Endodermal cell (in vitro differentiated cells): ENCODE measurements at regions not wholly inside any gene's neighbourhood (a gene's known extent, or its start where the extent isn't known, plus 50 kb on each side); places are given as distances from the start of the nearest gene placed in this dataset.
"Not testable (repeated sequence)": the region's sequence is repeated elsewhere in the genome, so short reads cannot be mapped to it uniquely, and the experiment has no call there.

Source experiments
- DNase-seq: peaks from one replicate; pipeline ENCODE4 v3.0.0-alpha.2; 2017
- H3K27ac ChIP-seq: 2 replicates; pipeline ENCODE4 v1.5.1; 2013; ENCODE audit warnings: mild to moderate bottlenecking, low read depth, low read length, moderate library complexity
- H3K27me3 ChIP-seq: 2 replicates; pipeline ENCODE4 v1.6.1; 2013; ENCODE audit warnings: mild to moderate bottlenecking, low read length, moderate library complexity; ENCODE audit not compliant: insufficient read depth, control insufficient read depth, poor library complexity, severe bottlenecking
- H3K36me3 ChIP-seq: 2 replicates; pipeline ENCODE4 v1.7.0; 2013; ENCODE audit warnings: mild to moderate bottlenecking, low read length, moderate library complexity; ENCODE audit not compliant: control insufficient read depth, insufficient read depth
- H3K4me1 ChIP-seq: one replicate; pipeline ENCODE4 v1.7.0; 2013; ENCODE audit warnings: low read length; ENCODE audit not compliant: control insufficient read depth, insufficient read depth
- H3K4me3 ChIP-seq: 2 replicates; pipeline ENCODE4 v1.5.1; 2013; ENCODE audit warnings: mild to moderate bottlenecking, low read length, moderate library complexity
- H3K9ac ChIP-seq: 2 replicates; pipeline ENCODE4 v1.6.1; 2013; ENCODE audit warnings: mild to moderate bottlenecking, low read length, moderate library complexity; ENCODE audit not compliant: poor library complexity, severe bottlenecking; ENCODE audit errors: extremely low read depth
- H3K9me3 ChIP-seq: 2 replicates; pipeline ENCODE4 v1.6.1; 2013; ENCODE audit warnings: mild to moderate bottlenecking, low read length, moderate library complexity; ENCODE audit not compliant: control insufficient read depth
- H3K27ac Mint-ChIP-seq: 2 replicates; pipeline ENCODE4 v1.8.0; 2020; ENCODE audit warnings: mixed read lengths
- H3K27me3 Mint-ChIP-seq: 2 replicates; pipeline ENCODE4 v1.8.0; 2021; ENCODE audit warnings: mild to moderate bottlenecking, mixed read lengths; ENCODE audit not compliant: insufficient read depth
- H3K36me3 Mint-ChIP-seq: 2 replicates; pipeline ENCODE4 v1.8.0; 2020; ENCODE audit warnings: low read depth, mixed read lengths
- H3K4me1 Mint-ChIP-seq: 2 replicates; pipeline ENCODE4 v1.8.0; 2020; ENCODE audit warnings: mixed read lengths
- H3K4me3 Mint-ChIP-seq: 2 replicates; pipeline ENCODE4 v1.8.0; 2020; ENCODE audit warnings: mild to moderate bottlenecking, moderate library complexity, mixed read lengths
- H3K9me3 Mint-ChIP-seq: 2 replicates; pipeline ENCODE4 v1.8.0; 2020; ENCODE audit warnings: mild to moderate bottlenecking, mixed read lengths
- WGBS, 2 experiments: methylation state at CpG; one replicate each; pipeline versions ENCODE4 v1.1.5 to v1.1.7; 2013; ENCODE audit warnings: missing lambda C conversion rate in 2 of 2, mixed read lengths in 1 of 2; ENCODE audit not compliant: insufficient coverage in 1 of 2, insufficient read length in 1 of 2; 5-methylcytosine and 5-hydroxymethylcytosine counted together
- TF ChIP-seq, protein P1 (sequence below): fragments of 200-600 bp; sonication (generic); conservative IDR thresholded peaks from 2 replicates; pipeline ENCODE4 v1.5.0; 2021; ENCODE audit warnings: antibody characterized with exemption, mild to moderate bottlenecking

DNA sequence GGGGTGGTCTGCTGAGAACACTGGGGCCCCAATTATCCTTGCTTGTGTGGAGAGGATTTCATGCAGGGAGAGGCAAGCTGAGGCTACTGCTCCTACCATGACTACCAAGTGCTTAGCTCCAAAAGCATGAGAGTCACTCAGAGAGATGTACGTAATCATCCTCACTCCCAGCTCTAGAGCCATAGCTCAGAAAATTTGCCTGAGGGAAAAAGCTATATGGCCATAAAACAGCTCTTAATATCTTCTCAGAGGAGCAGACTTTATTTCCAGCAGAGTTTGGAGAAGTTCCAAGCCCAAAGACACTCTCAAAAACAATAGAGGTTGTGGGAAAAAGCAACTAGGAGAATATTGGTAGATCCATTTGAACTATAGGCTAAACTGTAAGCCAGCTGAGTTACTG lies 106.4 kb upstream of the PBX1 start:
- no peaks in the 10 kb centered on the region for H3K27me3 ChIP-seq
- no peaks in the 10 kb centered on the region for H3K4me1 Mint-ChIP-seq
- no peak overlapping the region for H3K4me3 ChIP-seq
- no peaks in the 10 kb centered on the region for H3K36me3 ChIP-seq
- 83 to 90% methylated on average over 1 of the region's 1 CpG for WGBS, 2 experiments
- no peaks in the 10 kb centered on the region for H3K36me3 Mint-ChIP-seq
- no peaks in the 10 kb centered on the region for H3K4me1 ChIP-seq
- peaks cover 10% of the 10 kb centered on the region for H3K9me3 Mint-ChIP-seq
- DNase-seq = no peak
- TF ChIP-seq, protein P1, sequence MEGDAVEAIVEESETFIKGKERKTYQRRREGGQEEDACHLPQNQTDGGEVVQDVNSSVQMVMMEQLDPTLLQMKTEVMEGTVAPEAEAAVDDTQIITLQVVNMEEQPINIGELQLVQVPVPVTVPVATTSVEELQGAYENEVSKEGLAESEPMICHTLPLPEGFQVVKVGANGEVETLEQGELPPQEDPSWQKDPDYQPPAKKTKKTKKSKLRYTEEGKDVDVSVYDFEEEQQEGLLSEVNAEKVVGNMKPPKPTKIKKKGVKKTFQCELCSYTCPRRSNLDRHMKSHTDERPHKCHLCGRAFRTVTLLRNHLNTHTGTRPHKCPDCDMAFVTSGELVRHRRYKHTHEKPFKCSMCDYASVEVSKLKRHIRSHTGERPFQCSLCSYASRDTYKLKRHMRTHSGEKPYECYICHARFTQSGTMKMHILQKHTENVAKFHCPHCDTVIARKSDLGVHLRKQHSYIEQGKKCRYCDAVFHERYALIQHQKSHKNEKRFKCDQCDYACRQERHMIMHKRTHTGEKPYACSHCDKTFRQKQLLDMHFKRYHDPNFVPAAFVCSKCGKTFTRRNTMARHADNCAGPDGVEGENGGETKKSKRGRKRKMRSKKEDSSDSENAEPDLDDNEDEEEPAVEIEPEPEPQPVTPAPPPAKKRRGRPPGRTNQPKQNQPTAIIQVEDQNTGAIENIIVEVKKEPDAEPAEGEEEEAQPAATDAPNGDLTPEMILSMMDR = no peak
- H3K4me3 Mint-ChIP-seq = no peak overlapping the region
- no peaks in the 10 kb centered on the region for H3K27me3 Mint-ChIP-seq
- H3K9ac ChIP-seq = no peak overlapping the region
- peaks cover 22% of the 10 kb centered on the region for H3K9me3 ChIP-seq
- no peak overlapping the region for H3K27ac ChIP-seq
- no peak overlapping the region for H3K27ac Mint-ChIP-seq

DNA sequence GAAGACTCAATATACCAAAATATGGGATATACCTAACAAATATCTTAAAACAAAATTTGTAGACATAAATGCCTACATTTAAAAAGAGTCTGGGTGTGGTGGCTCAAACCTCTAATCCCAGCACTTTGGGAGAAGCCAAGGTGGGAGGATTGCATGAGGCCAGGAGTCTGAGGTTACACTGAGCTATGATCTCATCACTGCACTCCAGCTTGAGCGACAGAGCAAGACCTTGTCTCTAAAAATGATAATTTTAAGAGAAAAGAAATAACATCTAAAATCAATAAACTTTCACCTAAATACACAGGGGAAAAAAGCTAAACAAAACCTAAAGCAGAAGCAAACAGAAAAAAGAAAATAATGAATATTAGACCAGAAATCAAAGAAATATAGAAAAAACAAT lies 102.7 kb upstream of the PBX1 start:
- Mint-ChIP-seq H3K4me1 (no peaks in the 10 kb centered on the region), H3K27me3 (no peaks in the 10 kb centered on the region), H3K27ac (no peak overlapping the region), H3K9me3 (peaks cover 22% of the 10 kb centered on the region), H3K4me3 (no peak overlapping the region), H3K36me3 (no peaks in the 10 kb centered on the region)
- 88% methylated on average over 1 of the region's 1 CpG; no CpG with 5 or more reads in 1 of the 2 experiments for WGBS, 2 experiments
- Histone ChIP-seq H3K9me3 (peaks cover 18% of the 10 kb centered on the region), H3K9ac (no peak overlapping the region), H3K27ac (no peak overlapping the region), H3K27me3 (no peaks in the 10 kb centered on the region), H3K4me1 (no peaks in the 10 kb centered on the region), H3K36me3 (no peaks in the 10 kb centered on the region), H3K4me3 (no peak overlapping the region)
- DNase-seq = no peak
- TF ChIP-seq, protein P1 = no peak

DNA sequence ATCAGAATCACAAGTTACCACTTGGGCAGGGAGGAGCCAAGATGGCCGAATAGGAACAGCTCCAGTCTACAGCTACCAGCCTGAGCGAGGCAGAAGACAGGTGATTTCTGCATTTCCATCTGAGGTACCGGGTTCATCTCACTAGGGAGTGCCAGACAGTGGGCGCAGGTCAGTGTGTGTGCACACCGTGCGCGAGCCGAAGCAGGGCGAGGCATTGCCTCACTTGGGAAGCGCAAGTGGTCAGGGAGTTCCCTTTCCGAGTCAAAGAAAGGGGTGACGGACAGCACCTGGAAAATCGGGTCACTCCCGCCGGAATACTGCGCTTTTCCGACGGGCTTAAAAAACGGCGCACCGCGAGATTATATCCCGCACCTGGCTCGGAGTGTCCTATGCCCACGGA lies 99.8 kb upstream of the PBX1 start:
- not testable (repeated sequence) for H3K27ac ChIP-seq, H3K4me1 ChIP-seq, H3K36me3 Mint-ChIP-seq, H3K27me3 ChIP-seq, H3K4me1 Mint-ChIP-seq, H3K27me3 Mint-ChIP-seq, H3K9ac ChIP-seq, H3K36me3 ChIP-seq, H3K4me3 ChIP-seq, DNase-seq, H3K27ac Mint-ChIP-seq, H3K4me3 Mint-ChIP-seq
- WGBS, 2 experiments = 89 to 96% methylated on average over 8 to 25 of the region's 25 CpGs
- H3K9me3 ChIP-seq = peaks cover 15% of the 10 kb centered on the region
- peaks cover 20% of the 10 kb centered on the region for H3K9me3 Mint-ChIP-seq

DNA sequence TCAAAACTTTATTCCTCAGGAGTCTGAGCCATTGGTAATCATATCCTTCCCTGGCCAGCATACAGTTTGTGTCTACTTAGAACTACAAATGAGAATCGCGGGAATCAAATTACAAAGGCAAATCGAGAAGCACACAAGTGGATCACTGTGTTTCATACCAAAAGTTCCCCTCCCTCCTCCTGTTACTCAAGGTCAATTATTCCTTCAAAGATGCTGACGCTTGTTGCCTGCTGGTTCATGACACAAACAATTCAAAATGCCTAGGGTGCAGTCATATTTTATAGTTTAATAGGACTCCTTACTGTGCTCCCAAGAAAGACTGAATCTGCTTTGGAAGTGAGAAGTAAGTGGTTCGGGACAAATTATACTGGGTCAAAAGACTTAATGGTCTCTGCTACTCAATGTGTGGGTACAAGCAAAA lies 93.0 kb upstream of the PBX1 start:
- Mint-ChIP-seq H3K27ac (no peak overlapping the region), H3K27me3 (no peaks in the 10 kb centered on the region), H3K4me3 (no peak overlapping the region), H3K36me3 (no peaks in the 10 kb centered on the region), H3K9me3 (peaks cover 2% of the 10 kb centered on the region), H3K4me1 (no peaks in the 10 kb centered on the region)
- Histone ChIP-seq H3K4me1 (no peaks in the 10 kb centered on the region), H3K27me3 (no peaks in the 10 kb centered on the region), H3K9me3 (no peaks in the 10 kb centered on the region), H3K27ac (no peak overlapping the region), H3K9ac (no peak overlapping the region), H3K36me3 (no peaks in the 10 kb centered on the region), H3K4me3 (no peak overlapping the region)
- WGBS, 2 experiments = 93% methylated on average over 4 to 5 of the region's 5 CpGs
- no peak for DNase-seq
- TF ChIP-seq, protein P1 = no peak
